Limb (tissue), 2 donors: ENCODE measurements at regions not wholly inside any gene's neighbourhood (a gene's known extent, or its start where the extent isn't known, plus 50 kb on each side); places are given as distances from the start of the nearest gene placed in this dataset.

Source experiments
- DNase-seq, 2 donors: peaks; one replicate each; pipeline ENCODE4 v3.0.0-alpha.2; 2016; ENCODE audit errors: extremely low spot score in 2 of 2

DNA sequence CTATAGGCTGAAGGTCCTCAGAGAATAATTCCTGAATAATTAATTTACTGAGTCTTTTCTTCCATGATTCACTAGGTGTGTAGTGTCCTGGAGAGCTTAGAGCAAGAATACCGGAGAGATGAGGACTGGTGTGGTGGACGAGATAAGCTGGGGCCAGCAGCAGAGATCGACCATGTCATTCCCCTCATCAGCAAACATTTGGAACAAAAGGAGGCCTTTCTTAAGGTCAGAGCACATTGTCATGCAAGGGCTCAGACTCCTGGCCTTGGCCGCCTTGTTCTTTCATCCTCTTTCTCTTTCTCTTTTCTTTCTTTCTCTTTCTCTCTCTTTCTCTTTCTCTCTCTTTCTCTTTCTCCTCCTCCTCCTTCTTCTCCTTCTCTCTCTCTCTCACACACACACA lies 291.4 kb upstream of the UMPS start:
- DNase-seq, result no peak

DNA sequence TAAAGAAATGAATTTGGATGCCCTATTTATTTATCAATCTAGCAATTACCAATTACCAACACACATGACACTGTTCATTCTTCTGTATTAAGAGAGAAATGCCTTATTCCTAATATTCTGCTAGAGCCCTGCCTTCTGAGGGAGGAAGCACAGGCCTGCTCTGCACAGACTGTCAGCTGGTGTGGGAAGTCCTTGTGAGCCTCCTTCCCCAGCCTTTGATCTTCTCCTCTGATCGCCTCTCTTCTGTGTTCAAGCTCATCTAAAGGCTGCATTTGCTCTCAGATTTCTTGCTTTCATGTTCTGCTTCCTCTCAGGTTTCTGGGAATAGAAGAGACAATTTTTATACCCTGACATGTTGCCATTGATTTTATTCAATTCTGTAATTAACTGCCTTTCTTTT lies 290.6 kb upstream of the UMPS start:
- DNase-seq, result no peak

DNA sequence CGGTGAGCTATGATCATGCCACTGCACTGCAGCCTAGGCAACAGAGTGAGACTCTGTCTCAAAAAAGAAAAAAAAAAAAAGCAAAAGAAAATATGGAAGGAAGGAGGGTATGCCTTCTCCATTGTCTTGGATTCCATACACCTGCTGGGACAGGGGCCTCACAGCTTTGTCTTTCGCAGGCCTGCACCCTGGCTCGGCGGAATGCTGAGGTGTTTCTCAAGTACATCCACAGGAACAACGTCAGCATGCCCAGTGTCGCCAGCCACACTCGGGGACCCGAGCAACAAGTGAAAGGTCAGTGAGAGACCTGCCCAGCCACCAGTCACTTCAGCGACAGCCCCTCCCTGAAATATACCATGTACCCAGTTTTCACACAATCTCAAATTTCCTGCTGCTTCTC lies 288.5 kb upstream of the UMPS start:
- no peak for DNase-seq

DNA sequence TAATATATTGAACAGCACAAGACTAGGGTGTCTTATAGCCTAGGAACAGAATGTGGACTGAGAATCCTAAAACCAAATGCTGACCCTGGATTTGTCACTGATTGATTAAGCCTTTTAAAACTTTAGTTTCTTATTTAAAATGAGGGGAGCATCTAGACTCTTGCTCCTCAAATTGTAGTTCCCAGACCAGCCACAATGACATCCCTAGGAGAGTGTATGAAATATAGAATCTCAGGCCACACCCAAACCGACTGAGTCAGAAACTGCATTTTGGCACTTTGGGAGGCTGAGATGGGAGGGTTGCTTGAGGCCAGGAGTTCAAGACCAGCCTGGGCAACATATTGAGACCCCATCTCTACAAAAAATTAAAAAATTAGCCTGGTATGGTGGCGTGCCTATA lies 287.8 kb upstream of the UMPS start:
- DNase-seq, result no peak

DNA sequence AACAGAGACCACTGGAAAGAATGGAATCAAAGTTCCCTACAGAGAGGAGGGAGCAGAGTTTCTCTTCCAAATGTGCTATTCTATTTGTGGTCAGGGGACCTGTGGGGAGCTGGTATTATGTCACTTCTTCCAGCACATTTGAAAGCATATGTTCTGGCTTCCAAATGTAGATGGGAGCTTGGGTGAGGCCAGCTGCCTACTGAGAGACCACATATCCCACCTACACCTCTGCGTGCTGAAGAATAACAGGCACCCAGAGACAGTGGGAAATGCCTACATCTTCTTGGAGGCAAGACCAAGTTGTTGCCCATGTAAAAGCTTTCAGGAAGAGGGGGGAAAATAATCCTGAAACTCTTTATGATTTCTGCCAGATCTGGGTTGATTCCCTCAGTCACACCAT lies 286.8 kb upstream of the UMPS start:
- no peak for DNase-seq

DNA sequence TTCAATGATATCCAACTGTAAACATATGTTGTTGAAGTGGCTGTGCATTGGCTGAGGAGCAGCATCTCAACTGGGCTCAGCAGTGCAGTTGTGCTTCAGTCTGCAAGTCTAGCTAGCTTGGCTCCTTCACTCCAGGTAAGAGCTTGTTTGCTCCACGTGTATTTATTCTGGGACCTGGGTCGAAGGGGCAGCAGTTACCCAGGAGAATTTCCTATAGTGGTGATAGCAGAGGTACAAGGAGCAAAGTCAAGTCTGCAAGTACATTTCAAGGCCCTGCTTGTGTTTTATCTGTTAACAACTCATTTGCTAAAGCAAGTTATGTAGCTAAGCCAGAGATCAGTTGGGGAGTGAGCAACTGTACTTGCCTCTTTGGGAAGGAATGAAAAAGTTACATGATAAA lies 286.2 kb upstream of the UMPS start:
- DNase-seq, result no peak

DNA sequence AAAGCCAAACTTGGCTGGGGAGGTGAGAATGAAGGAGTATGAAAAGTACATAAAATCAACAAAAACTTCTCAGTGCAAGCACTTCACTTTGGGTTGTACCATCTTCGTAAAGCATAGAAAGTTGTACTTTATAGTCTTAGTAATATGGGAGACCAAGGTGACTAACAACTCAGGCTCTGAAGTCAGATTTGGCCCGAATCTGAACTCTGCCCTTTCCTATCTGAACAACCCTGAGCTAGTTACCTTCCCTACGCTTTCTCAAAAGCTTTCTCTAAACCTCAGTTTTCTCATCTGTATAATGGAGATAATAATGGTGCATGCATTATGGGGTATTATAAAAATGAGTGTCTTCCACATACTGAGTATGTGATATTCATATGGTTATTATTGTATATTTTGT lies 285.4 kb upstream of the UMPS start:
- DNase-seq, result no peak

DNA sequence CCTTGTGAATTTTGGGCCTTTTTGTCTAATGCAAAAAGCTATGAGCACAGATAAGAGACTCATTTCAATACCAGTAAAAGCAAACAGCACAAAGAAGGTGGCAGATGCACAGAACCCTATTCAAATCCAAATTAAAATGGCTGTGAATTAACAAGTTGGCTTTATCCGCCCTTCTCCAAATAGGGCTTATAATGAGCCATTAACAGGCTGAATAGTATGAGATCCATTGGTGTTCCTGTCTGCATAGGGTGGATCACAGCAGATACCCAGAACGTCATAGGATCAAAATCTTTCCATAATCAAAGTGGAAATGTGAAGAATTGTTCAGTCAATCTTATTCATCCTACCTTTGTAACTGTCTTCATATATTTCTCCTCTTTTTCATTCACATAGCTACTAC lies 282.4 kb upstream of the UMPS start:
- DNase-seq, result no peak

DNA sequence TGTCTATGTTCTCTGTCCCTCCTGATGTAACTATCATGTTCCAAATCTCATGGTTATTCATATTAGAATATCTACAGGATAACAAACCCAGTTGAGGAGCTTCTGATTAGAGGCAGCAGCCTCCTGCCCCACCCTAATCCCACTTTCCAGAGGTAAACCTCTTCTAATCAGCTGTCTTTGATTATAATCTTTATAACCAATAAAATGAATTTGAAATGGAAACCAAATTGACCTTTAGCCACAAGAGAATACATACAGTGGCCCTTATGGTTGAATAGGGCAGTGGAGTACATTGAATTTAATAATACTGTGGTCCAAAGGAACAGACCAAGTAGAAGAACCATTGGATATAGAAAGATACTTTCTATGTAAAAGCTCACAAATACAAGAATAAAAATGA lies 281.3 kb upstream of the UMPS start:
- DNase-seq, result no peak

DNA sequence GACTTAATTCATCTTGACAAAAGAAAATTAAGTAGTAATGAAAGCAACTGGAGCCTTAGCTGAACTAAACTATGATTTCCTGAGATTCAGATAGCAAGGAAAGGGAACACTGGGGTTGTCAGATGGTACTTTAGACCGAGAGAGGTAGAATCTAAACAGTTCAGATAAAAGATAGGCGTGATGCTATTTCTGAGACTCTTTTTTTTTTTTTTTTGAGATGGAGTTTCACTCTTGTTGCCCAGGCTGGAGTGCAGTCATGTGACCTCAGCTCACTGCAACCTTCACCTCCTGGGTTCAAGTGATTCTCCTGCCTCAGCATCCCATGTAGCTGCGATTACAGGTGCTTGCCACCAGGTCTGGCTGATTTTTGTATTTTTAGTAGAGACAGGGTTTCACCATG lies 279.9 kb upstream of the UMPS start:
- DNase-seq, result no peak

DNA sequence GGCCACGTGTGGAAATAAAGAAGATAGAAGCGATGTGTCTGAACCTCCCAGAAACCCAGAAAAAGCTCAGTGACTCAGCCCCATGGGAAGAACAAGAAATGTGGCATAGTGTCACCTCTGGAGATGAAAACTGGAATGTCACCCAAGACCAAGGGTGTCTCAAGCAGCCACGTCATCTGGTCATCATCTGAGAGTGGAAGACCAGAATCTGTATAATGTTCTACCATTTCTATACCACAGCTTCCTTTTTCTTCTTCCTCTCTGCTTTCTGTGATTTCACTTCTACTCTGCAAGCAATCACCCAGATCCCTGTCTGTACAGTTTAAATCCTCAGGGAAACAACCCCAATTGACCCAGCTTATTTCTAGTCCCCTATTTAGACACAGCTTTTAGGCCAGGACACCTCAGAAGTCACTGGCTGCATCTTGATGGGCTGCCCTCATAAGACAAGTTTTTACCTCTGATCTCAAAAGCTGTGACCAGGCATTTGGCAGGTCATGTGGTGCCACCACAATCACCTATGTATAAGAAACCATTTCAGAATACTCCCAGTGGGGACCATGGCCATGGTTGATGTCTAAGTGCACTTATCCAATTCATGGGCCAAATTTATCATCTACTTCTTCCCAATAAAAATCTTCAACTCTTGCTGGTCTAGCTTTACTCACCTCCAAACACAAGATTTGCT lies 278.5 kb upstream of the UMPS start:
- no peak for DNase-seq

DNA sequence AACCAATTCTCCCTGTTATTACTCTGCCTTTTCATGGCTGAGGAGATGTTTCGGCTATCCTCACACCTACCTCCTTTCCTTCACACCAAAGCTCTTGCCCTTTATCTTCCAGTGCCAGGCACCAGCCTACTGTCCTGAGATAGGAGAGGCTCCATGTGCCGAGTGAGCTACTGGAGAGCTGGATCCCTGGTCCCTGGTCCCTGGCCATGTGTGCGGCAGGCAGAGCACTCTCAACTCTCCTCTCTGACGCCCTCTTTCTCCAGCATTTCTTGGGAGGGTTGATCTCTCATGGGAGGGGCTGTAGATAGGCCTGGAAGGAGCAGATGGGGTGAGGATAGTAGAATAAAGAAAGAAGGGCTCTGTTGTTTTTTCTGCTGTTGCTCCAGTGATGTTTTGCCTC lies 277.1 kb upstream of the UMPS start:
- DNase-seq, result no peak

DNA sequence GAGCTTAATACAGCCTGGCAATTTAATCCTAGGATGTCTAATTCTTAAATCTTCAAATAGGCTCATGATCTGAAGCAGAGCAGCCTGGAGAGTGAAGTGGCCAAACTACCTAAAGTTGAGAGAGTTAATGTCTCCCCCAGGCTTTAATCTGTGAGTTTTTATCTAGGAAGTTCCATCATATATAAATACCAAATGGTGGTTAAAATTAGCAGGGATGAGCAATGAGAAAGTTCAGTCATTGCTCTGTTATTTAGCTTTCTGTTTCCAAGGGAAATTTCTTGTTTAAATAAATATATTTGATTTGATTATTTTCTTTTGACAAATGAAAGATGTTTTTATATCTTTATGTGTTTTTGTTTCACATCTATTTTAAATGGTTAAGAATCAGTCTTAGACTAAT lies 274.4 kb upstream of the UMPS start:
- no peak for DNase-seq

DNA sequence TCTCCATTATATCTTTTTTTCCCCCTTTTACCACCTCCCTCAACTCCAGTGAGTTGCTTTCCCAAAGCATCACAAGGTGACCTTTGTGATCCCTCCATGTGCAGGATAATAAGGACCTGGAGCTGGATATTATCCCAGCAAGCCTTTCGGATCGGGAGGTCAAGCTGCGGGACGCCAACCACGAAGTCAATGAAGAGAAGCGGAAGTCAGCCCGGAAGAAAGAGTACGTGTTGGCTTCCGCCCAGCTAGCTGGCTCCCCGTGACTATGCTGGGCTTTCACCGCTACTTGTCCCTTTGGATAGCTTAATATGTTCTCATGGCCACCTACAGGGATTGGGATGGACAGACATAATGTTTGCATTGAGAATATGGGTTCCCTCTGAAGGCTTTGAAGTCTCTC lies 273.7 kb upstream of the UMPS start:
- DNase-seq, result no peak

DNA sequence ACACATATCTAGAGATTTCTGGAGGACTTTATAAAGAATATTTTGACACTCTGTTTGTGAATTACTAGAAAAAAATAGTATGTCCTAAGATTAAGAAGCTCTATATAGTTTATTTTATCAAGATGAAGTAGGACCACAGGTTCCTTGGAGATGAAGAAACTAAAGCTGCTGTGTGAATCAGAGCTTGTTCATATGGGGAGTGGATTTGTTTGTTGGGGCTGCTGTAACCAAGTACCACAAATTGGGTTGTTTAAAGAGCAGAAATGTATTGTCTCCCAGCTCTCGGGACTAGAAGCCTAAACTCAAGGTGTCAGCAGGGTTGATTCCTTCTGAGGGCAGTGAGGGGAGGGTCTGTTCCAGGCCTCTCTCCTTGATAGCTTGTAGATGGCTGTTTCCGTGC lies 270.6 kb upstream of the UMPS start:
- no peak for DNase-seq

DNA sequence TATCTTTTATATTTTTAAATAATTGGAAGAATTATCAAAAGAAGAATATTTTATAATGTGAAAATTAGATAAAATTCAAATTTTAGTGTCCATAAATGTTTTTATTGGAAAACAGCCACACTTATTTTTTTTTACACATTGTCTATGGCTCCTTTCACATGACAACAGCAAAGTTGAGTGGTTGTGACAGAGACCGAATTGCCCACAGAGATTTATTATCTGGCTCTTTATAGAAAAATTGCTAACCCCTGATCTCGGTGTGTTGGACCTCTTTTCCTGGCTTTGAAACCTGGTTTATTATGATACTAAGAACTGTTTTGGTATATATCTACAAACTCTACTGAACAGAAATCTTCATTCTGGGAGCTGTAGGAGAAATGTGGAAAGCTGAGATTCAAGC lies 269.1 kb upstream of the UMPS start:
- DNase-seq, result no peak

DNA sequence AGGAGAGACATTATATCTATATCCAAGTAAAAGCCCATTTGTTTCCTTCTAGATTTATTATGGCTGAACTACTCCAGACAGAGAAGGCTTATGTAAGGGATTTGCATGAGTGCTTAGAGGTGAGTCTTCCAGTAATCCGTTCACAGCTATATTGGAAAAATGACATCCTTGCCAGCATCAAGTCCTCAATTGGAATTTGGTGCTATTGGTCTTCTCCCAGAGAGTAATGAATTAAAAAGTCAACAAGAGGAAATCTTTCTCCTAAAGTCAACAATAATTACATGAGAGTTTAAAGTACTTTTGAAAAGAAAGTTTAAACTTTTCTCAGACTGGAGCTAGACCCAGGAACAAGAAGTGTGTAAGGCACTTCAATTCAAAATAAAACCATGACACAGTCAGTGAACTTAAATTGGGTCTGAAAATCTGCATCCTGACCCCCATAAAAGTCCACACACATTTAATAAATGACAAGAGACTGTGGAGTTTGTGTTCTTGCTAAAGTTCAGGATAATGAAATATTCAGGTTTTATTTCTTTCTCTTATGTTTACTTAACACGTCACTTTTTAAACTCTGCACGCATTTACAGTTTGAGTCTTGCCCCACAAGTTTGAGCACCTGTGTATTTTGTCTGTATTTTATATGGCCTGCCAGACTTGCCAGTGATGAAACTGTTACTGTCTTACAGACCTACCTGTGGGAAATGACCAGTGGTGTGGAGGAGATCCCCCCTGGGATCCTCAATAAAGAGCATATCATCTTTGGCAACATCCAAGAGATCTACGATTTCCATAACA lies 268.2 kb upstream of the UMPS start:
- no peak for DNase-seq

DNA sequence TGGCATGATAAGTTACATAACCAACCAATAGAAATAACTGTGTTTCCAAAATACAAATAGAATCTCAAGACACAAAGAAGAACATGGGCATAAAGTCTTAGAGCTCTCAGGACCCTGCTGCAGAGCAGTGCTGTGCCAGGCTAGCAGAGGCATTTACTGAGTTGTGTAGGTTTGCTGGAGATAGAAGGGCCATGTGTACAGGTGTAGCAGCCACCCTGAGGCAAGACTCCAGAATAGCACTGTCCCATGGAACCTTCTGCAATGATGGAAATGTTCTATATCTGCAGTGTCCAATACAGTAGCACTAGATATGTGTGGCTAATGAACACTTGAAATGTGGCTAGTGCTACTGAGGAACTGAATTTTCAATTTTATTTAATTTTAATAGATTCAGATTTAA lies 267.0 kb upstream of the UMPS start:
- DNase-seq, result no peak

DNA sequence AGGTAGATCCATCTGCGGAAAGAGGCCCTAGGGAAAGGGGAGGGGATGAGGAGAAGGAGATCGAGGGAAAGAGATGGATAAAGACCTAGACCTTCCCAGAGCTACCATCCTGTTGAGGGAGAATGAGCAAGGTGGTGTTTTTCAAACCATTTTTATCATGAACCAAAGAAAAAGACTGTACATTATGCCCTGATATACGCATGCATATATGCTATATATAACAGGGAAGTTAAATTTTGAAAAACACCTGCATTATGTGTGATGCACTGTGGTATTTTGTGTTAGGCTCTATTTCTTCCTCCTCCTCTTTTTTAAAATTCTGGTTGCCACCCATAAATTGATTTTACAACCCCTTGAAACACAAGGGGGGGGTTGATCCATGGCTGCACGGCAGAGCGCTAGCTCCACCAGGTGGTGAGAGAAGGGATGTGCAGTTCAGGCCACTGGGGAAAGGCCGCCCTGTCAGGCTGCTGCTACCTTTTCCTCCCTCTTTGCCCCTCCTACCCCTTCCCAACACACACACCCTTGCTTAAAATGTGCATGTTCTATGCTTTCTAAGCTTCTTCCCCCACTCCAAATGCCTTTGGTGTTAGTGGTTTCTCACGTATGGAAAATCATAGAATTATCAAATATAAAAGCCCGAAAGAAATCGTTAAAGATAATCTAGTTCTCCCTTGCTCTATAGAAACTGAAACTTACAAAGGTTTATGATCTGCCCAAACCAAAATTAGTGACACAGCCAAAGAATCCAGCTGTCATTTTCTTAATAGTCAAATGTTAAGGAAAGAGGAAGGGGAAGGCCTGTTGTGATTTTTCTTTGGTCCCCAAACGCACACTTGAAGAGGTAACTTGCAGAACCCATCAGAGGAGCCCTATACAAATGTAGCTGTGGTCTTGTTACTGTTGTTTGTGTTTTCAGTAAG lies 262.0 kb upstream of the UMPS start:
- peak; percentile 49 to 77 for DNase-seq

DNA sequence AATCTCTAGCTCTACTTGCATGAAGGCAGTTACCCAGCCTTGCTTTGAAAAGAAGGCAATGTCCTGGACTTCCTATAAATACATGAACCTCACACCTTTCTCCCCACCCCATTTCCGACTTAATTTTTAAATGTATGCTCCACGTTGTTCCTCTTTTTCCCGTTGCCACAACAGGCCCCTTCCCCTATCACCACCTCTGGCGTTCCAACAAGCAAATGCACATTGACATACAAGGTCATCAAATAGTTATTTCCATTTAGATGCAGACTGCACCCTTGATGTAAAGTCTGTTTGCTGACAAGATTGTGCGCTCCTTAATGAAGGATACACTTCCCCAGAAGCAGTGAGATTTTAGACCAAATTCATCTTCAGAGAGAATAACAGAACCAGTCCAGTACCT lies 260.7 kb upstream of the UMPS start:
- DNase-seq, result no peak

DNA sequence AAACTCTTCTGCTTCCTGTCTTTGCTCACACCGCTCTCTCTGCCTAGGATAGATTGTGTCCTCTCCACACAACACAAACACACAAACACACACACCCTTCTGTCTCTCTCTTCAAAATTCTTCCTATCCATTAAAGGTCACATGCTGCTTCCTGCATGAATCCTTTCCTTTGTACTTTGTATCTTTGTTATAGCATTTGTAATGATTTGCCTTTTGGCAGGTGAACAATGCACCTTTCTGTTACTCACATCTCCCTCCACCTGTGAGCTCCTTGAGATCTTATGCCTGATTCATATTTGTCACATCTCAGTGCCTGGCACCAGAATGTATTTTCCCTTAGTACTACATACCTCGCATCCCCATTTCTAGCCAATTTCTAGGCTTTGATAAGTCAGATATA lies 251.4 kb upstream of the UMPS start:
- no peak for DNase-seq

DNA sequence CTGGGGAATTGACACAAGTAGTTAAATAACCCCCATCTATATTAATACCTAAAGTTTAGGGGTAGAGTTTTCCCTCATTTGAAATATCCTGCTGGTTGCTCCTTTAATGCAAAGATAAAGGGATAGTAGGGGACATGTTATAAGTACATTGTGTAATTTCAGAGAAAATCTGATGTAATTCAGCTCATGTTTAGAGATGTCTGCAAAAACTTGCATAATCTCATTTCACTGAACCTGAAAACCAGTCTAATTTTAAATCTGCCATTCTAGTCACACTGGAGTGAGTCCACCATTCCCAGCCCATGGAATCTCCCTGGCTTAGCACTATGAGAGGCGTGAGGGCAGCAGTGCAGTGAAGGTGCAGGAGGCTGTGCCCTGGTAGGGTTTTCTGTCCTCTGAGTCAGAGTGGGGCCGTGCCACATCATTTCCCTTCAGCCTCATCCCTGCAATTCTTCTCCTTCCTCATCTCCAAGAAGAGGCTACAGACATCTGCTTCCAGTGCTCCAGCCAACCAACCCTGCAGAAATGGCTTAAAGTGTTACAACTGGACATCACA lies 246.3 kb upstream of the UMPS start:
- DNase-seq, result no peak
